Bronchial epithelial cell (primary cell): ENCODE measurements at regions not wholly inside any gene's neighbourhood (a gene's known extent, or its start where the extent isn't known, plus 50 kb on each side); places are given as distances from the start of the nearest gene placed in this dataset.
A peak's percentile ranks its signal among the peaks of the same experiment; 100 is the strongest.

Experiments used
- DNase-seq: peaks from one replicate; pipeline ENCODE4 v3.0.0-alpha.2; 2010; ENCODE audit warnings: low read depth
- FAIRE-seq: peaks from 2 replicates; lab custom pipeline; 2011; peaks lifted over from hg19 to GRCh38; lab: Jason Lieb, UNC
- H3K27me3 ChIP-seq: 2 replicates; pipeline ENCODE4 v1.5.1; 2011; ENCODE audit warnings: low read length; ENCODE audit not compliant: control insufficient read depth, insufficient read depth
- H3K36me3 ChIP-seq: 2 replicates; pipeline ENCODE4 v1.5.1; 2011; ENCODE audit warnings: low read length; ENCODE audit not compliant: control insufficient read depth, insufficient read depth
- H3K4me3 ChIP-seq: 2 replicates; pipeline ENCODE4 v1.5.1; 2011; ENCODE audit warnings: mild to moderate bottlenecking, low read depth, low read length, control low read depth
- CTCF ChIP-seq: IDR thresholded peaks from 2 replicates; pipeline ENCODE4 v1.5.1; 2011; ENCODE audit warnings: mild to moderate bottlenecking, moderate library complexity, low read length, control low read depth, inconsistent platforms; ENCODE audit not compliant: insufficient read depth, severe bottlenecking

- DNase-seq (no peak), FAIRE-seq (no peak)
- no peak for TF ChIP-seq CTCF
- no peaks in the 10 kb centered on the region for H3K36me3 ChIP-seq
- H3K27me3 ChIP-seq = no peaks in the 10 kb centered on the region
- no peak overlapping the region for H3K4me3 ChIP-seq
Observed at GRCh38 chr12:126086242-126086641, 1021.0 kb downstream of the AACS start.

GRCh38 chr12:126087692-126088091, 1022.5 kb downstream of the AACS start:
- H3K4me3 ChIP-seq = no peak overlapping the region
- no peaks in the 10 kb centered on the region for H3K36me3 ChIP-seq
- FAIRE-seq (no peak), DNase-seq (no peak)
- no peaks in the 10 kb centered on the region for H3K27me3 ChIP-seq
- TF ChIP-seq CTCF = no peak

GRCh38 chr12:126093908-126094307, 1028.7 kb downstream of the AACS start:
- TF ChIP-seq CTCF = no peak
- peak; percentile 18 for DNase-seq
- FAIRE-seq = no peak

GRCh38 chr12:126095748-126096510, 1030.7 kb downstream of the AACS start:
- no peak for FAIRE-seq
- no peaks in the 10 kb centered on the region for H3K27me3 ChIP-seq
- no peaks in the 10 kb centered on the region for H3K36me3 ChIP-seq

More at GRCh38 chr12:126093908-126094307, 1028.7 kb downstream of the AACS start:
- H3K36me3 ChIP-seq = no peaks in the 10 kb centered on the region
- no peak overlapping the region for H3K4me3 ChIP-seq
- H3K27me3 ChIP-seq = no peaks in the 10 kb centered on the region

GRCh38 chr12:126106706-126107105, 1041.5 kb downstream of the AACS start:
- DNase-seq (no peak), FAIRE-seq (no peak)
- Histone ChIP-seq H3K36me3 (no peaks in the 10 kb centered on the region), H3K4me3 (no peak overlapping the region), H3K27me3 (no peaks in the 10 kb centered on the region)
- TF ChIP-seq CTCF = no peak

More at GRCh38 chr12:126095748-126096510, 1030.7 kb downstream of the AACS start:
- TF ChIP-seq CTCF = no peak
- no peak overlapping the region for H3K4me3 ChIP-seq
- DNase-seq = no peak
